Nephron (organoid): ENCODE measurements at regions not wholly inside any gene's neighbourhood (a gene's known extent, or its start where the extent isn't known, plus 50 kb on each side); places are given as distances from the start of the nearest gene placed in this dataset.

Source experiments
- H3K27ac Mint-ChIP-seq, 3 experiments: 2 replicates each; pipeline ENCODE4 v1.8.0; 2020; ENCODE audit warnings: mixed read lengths in 3 of 3, mild to moderate bottlenecking in 2 of 3, moderate library complexity in 1 of 3
- H3K27me3 Mint-ChIP-seq: 2 replicates; pipeline ENCODE4 v1.8.0; 2021; ENCODE audit warnings: low read depth, mild to moderate bottlenecking, moderate library complexity, mixed read lengths
- H3K36me3 Mint-ChIP-seq: 2 replicates; pipeline ENCODE4 v1.8.0; 2020; ENCODE audit warnings: low read depth, mixed read lengths
- H3K4me1 Mint-ChIP-seq: 2 replicates; pipeline ENCODE4 v1.8.0; 2020; ENCODE audit warnings: mixed read lengths
- H3K4me3 Mint-ChIP-seq, 3 experiments: 2 replicates each; pipeline ENCODE4 v1.8.0; 2020; ENCODE audit warnings: mild to moderate bottlenecking in 3 of 3, mixed read lengths in 3 of 3, moderate library complexity in 2 of 3
- H3K9me3 Mint-ChIP-seq: 2 replicates; pipeline ENCODE4 v1.8.0; 2020; ENCODE audit warnings: mixed read lengths
- CTCF ChIP-seq, 3 experiments: fragments of 200-600 bp; sonication (generic); IDR thresholded peaks; one replicate each; pipeline ENCODE4 v1.5.0; 2021; ENCODE audit warnings: antibody characterized with exemption in 3 of 3; ENCODE audit not compliant: unreplicated experiment in 3 of 3

- Mint-ChIP-seq H3K27me3 (peaks cover 13% of the 10 kb centered on the region), H3K4me1 (no peaks in the 10 kb centered on the region), H3K4me3 (no peak overlapping the region), H3K36me3 (no peaks in the 10 kb centered on the region), H3K9me3 (no peaks in the 10 kb centered on the region), H3K27ac (no peak overlapping the region)
- TF ChIP-seq CTCF (IDR thresholded peaks at IDR 0.05; ENCODE audit: unreplicated experiment in 3 of 3): no peak
These were observed 135.7 kb upstream of the SLCO3A1 start for GRCh38 chr15:91717811-91718210.

GRCh38 chr15:91723959-91724358 is 129.5 kb upstream of the SLCO3A1 start:
- Mint-ChIP-seq H3K27me3 (peaks cover 3% of the 10 kb centered on the region), H3K4me3 (no peak overlapping the region), H3K4me1 (no peaks in the 10 kb centered on the region), H3K9me3 (peaks cover 3% of the 10 kb centered on the region), H3K27ac (no peak overlapping the region), H3K36me3 (no peaks in the 10 kb centered on the region)
- no peak for TF ChIP-seq CTCF (IDR thresholded peaks at IDR 0.05; ENCODE audit: unreplicated experiment in 3 of 3)

GRCh38 chr15:91733661-91734060 is 119.8 kb upstream of the SLCO3A1 start:
- Mint-ChIP-seq H3K9me3 (no peaks in the 10 kb centered on the region), H3K4me1 (no peaks in the 10 kb centered on the region), H3K4me3 (no peak overlapping the region), H3K36me3 (no peaks in the 10 kb centered on the region), H3K27me3 (peaks cover 17% of the 10 kb centered on the region), H3K27ac (no peak overlapping the region)
- no peak for TF ChIP-seq CTCF (IDR thresholded peaks at IDR 0.05; ENCODE audit: unreplicated experiment in 3 of 3)

- no peaks in the 10 kb centered on the region for H3K9me3 Mint-ChIP-seq
- H3K4me1 Mint-ChIP-seq: peaks cover 4% of the 10 kb centered on the region
- no peak overlapping the region for H3K4me3 Mint-ChIP-seq
- H3K27ac Mint-ChIP-seq: no peak overlapping the region
- no peak for TF ChIP-seq CTCF (IDR thresholded peaks at IDR 0.05; ENCODE audit: unreplicated experiment in 3 of 3)
- no peaks in the 10 kb centered on the region for H3K36me3 Mint-ChIP-seq
- H3K27me3 Mint-ChIP-seq: peaks cover 10% of the 10 kb centered on the region
These were observed 116.2 kb upstream of the SLCO3A1 start for GRCh38 chr15:91737151-91737818.

GRCh38 chr15:91741986-91742385 is 111.5 kb upstream of the SLCO3A1 start:
- Mint-ChIP-seq H3K27me3 (peaks cover 14% of the 10 kb centered on the region), H3K36me3 (no peaks in the 10 kb centered on the region), H3K27ac (no peak overlapping the region)

More at GRCh38 chr15:91741986-91742385, 111.5 kb upstream of the SLCO3A1 start:
- Mint-ChIP-seq H3K9me3 (peaks cover 2% of the 10 kb centered on the region), H3K4me1 (peaks cover 4% of the 10 kb centered on the region), H3K4me3 (no peak overlapping the region)
- no peak for TF ChIP-seq CTCF (IDR thresholded peaks at IDR 0.05; ENCODE audit: unreplicated experiment in 3 of 3)
